Body of pancreas (tissue), 4 donors: ENCODE measurements at regions not wholly inside any gene's neighbourhood (a gene's known extent, or its start where the extent isn't known, plus 50 kb on each side); places are given as distances from the start of the nearest gene placed in this dataset.

Source experiments
- ATAC-seq: fragments of 150-250 bp; one replicate; pipeline ENCODE4 v1.9.1; 2016
- DNase-seq, 4 donors: peaks; one replicate each; pipeline ENCODE4 v3.0.0-alpha.2; 2019
- H3K27ac ChIP-seq, 4 donors: fragments of 200-600 bp; sonication (generic); 1 replicate in 3 of 4; 2 replicates in 1 of 4; pipeline versions ENCODE4 v1.5.1 to v1.6.1; 2016 to 2019; ENCODE audit warnings: mild to moderate bottlenecking in 1 of 4, mixed read lengths in 1 of 4, moderate library complexity in 1 of 4
- H3K27me3 ChIP-seq, 2 donors: fragments of 200-600 bp; sonication (generic); one replicate each; pipeline ENCODE4 v1.6.0; 2016; ENCODE audit warnings: mild to moderate bottlenecking in 1 of 2
- H3K36me3 ChIP-seq, 2 donors: fragments of 200-600 bp; sonication (generic); replicated peaks in 1 of 2; 2 replicates each; pipeline ENCODE4 v1.5.1; 2016; ENCODE audit warnings: low read depth in 2 of 2; ENCODE audit not compliant: insufficient read depth in 1 of 2
- H3K4me1 ChIP-seq: fragments of 200-600 bp; sonication (generic); one replicate; pipeline ENCODE4 v1.6.0; 2016
- H3K4me3 ChIP-seq, 2 donors: fragments of 200-600 bp; sonication (generic); 1 replicate in 1 of 2; 2 replicates in 1 of 2; pipeline ENCODE4 v1.5.1; 2016 to 2019
- H3K9me3 ChIP-seq, 3 donors: fragments of 200-600 bp; sonication (generic); 1 replicate in 2 of 3; 2 replicates in 1 of 3; pipeline ENCODE4 v1.5.1; 2016
- CTCF ChIP-seq, 7 experiments: fragments of 450-650 bp in 4 of 7; fragments of 200-600 bp in 3 of 7; sonication (generic) in 3 of 7; IDR thresholded peaks; one replicate each; pipeline ENCODE4 v1.5.1; 2016 to 2019; ENCODE audit warnings: antibody characterized with exemption in 7 of 7
- POLR2A ChIP-seq, 3 donors: fragments of 450-650 bp; IDR thresholded peaks; one replicate each; pipeline ENCODE4 v1.6.1; 2016; ENCODE audit warnings: antibody characterized with exemption in 3 of 3, mild to moderate bottlenecking in 2 of 3
- WGBS, 2 donors: methylation state at CpG; one replicate each; pipeline ENCODE4 v1.1.5; 2017; 5-methylcytosine and 5-hydroxymethylcytosine counted together
- intact Hi-C: fragments of 100-400 bp; cut with DNase I; formaldehyde crosslinking; loops from one replicate; pipeline ENCODE4 v1.15.1; 2023

GRCh38 chr9:29966247-29966646 lies 2393.0 kb upstream of the C9orf72 start:
- no peak overlapping the region for H3K27ac ChIP-seq
- DNase-seq (no peak), ATAC-seq (no peak)
- intact Hi-C loops: no loop called here
- no peaks in the 10 kb centered on the region for H3K9me3 ChIP-seq
- no peaks in the 10 kb centered on the region for H3K27me3 ChIP-seq
- TF ChIP-seq CTCF (IDR thresholded peaks at IDR 0.05): no peak
- no peak for TF ChIP-seq POLR2A (IDR thresholded peaks at IDR 0.05)
- no peaks in the 10 kb centered on the region for H3K36me3 ChIP-seq
- H3K4me3 ChIP-seq: no peak overlapping the region
- WGBS, 2 donors: 34 to 59% methylated on average over 2 of the region's 2 CpGs
- no peaks in the 10 kb centered on the region for H3K4me1 ChIP-seq

DNA sequence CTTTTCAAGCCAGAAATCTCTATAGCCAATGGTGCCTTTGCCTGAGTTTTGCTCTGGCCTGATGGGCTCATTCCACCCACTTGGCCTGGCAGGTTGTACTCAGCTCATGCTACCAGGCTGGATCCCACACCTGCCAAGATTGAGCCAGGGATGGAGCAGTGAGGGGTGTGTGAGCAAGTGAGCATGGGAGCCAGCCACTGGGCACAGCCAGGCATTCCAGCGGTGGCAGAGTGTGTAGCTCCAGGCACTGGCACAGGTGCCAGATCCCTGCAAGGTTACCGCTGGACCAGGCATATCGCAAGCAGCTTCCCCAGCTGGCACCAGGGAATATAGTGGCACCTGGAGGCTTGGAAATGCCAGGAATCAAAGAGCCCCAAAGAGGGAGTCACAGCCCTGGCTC lies 2395.6 kb upstream of the C9orf72 start:
- ATAC-seq (no peak), DNase-seq (no peak)
- TF ChIP-seq CTCF (IDR thresholded peaks at IDR 0.05): no peak
- intact Hi-C loops: no loop called here
- Histone ChIP-seq H3K27me3 (no peaks in the 10 kb centered on the region), H3K27ac (no peak overlapping the region), H3K4me1 (no peaks in the 10 kb centered on the region), H3K36me3 (no peaks in the 10 kb centered on the region), H3K9me3 (no peaks in the 10 kb centered on the region), H3K4me3 (no peak overlapping the region)
- 84 to 100% methylated on average over 2 to 3 of the region's 3 CpGs for WGBS, 2 donors

- DNase-seq: no peak
- no peak for ATAC-seq
- H3K4me1 ChIP-seq: no peaks in the 10 kb centered on the region
- WGBS, 2 donors: 48 to 58% methylated on average over 3 to 5 of the region's 5 CpGs
- intact Hi-C loops: no loop called here
- no peak overlapping the region for H3K4me3 ChIP-seq
- no peaks in the 10 kb centered on the region for H3K36me3 ChIP-seq
- no peaks in the 10 kb centered on the region for H3K27me3 ChIP-seq
- TF ChIP-seq POLR2A (IDR thresholded peaks at IDR 0.05): no peak
- no peak for TF ChIP-seq CTCF (IDR thresholded peaks at IDR 0.05)
- H3K9me3 ChIP-seq: no peaks in the 10 kb centered on the region
- H3K27ac ChIP-seq: no peak overlapping the region
Observed at GRCh38 chr9:29969408-29969807, 2396.1 kb upstream of the C9orf72 start.

DNA sequence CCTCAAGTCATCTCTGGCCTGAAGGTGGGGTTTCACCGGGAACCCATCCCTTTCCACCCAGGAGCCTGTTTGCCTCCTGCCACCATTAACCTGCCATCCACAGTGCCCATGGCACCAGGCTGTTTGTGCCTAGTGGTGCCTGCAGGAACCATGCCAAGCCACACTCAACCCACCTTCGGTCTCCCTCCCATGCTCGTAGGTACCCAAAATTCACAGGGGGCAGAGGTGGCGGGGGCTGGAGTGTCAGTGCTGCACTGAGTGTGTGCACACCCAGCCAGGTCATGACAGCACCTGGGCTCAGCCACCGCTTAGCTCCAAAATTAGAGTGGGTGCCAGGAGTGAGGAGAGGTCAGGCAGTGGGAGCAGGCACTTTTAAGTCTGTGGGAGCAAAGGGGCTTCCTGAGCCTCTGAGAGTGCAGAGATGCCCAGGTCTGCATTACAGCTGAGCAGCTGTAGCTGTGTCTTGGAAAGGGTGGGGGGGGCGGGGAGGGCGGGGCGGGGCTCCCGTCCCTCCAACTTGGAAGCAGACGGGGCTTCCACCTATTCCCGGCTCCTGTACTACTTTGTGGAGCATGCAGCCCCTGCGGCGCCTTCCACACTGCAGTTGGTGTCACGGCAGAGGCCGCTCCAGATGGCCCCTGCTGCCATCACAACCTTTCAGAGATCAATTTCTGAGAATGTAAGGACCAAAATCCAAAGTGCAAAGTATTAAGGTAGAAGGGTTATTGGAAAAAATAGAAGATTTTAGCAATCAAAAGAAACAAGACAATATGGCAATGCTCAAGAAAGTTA lies 2396.8 kb upstream of the C9orf72 start:
- Histone ChIP-seq H3K4me3 (no peak overlapping the region), H3K4me1 (no peaks in the 10 kb centered on the region), H3K27me3 (no peaks in the 10 kb centered on the region), H3K9me3 (no peaks in the 10 kb centered on the region), H3K36me3 (no peaks in the 10 kb centered on the region), H3K27ac (no peak overlapping the region)
- 73 to 75% methylated on average over 11 to 15 of the region's 15 CpGs for WGBS, 2 donors
- ATAC-seq (no peak), DNase-seq (no peak)
- intact Hi-C loops: no loop called here
- no peak for TF ChIP-seq CTCF (IDR thresholded peaks at IDR 0.05)
- TF ChIP-seq POLR2A (IDR thresholded peaks at IDR 0.05): no peak

DNA sequence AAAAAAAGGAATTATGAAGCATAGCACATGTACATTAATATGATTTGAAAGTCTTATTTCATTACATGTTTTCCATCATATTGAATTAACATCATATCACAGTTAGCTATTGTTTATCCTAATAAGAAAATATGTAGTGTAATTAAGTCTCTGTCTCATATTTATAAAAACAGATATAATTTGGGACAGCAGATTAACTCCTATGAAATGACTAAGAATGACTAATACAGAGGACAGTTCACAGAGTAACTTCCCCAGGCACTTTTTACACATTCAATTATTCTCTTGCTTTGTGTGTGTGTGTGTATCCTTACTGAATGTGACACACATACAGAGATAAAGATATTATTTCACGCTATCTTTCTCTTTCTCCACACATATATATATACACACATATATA lies 2400.9 kb upstream of the C9orf72 start:
- intact Hi-C loops: no loop called here
- H3K36me3 ChIP-seq: no peaks in the 10 kb centered on the region
- no peak for TF ChIP-seq POLR2A (IDR thresholded peaks at IDR 0.05)
- TF ChIP-seq CTCF (IDR thresholded peaks at IDR 0.05): no peak

More for the DNA sequence above, 2400.9 kb upstream of the C9orf72 start:
- Histone ChIP-seq H3K27me3 (no peaks in the 10 kb centered on the region), H3K4me1 (no peaks in the 10 kb centered on the region), H3K27ac (no peak overlapping the region), H3K4me3 (no peak overlapping the region), H3K9me3 (no peaks in the 10 kb centered on the region)
- DNase-seq: no peak
- no peak for ATAC-seq
- 37 to 53% methylated on average over 1 of the region's 1 CpG for WGBS, 2 donors
